Ascending aorta (tissue), 2 donors: ENCODE measurements at regions not wholly inside any gene's neighbourhood (a gene's known extent, or its start where the extent isn't known, plus 50 kb on each side); places are given as distances from the start of the nearest gene placed in this dataset.

Experiments used
- DNase-seq, 2 donors: peaks; one replicate each; pipeline ENCODE4 v3.0.0-alpha.2; 2019; ENCODE audit warnings: low spot score in 2 of 2
- H3K27ac ChIP-seq, 2 donors: fragments of 200-600 bp; sonication (generic); one replicate each; pipeline ENCODE4 v1.5.1; 2016 to 2017; ENCODE audit warnings: mild to moderate bottlenecking in 1 of 2
- H3K27me3 ChIP-seq: fragments of 200-600 bp; sonication (generic); one replicate; pipeline ENCODE4 v1.5.1; 2017
- H3K36me3 ChIP-seq, 2 donors: fragments of 200-600 bp; sonication (generic); one replicate each; pipeline ENCODE4 v1.5.1; 2016
- H3K4me1 ChIP-seq, 2 donors: fragments of 200-600 bp; sonication (generic); one replicate each; pipeline ENCODE4 v1.5.1; 2016 to 2017; ENCODE audit warnings: mild to moderate bottlenecking in 1 of 2
- H3K4me3 ChIP-seq, 2 donors: fragments of 200-600 bp; sonication (generic); one replicate each; pipeline ENCODE4 v1.5.1; 2016 to 2017; ENCODE audit warnings: mild to moderate bottlenecking in 1 of 2
- H3K9me3 ChIP-seq, 2 donors: fragments of 200-600 bp; sonication (generic); one replicate each; pipeline ENCODE4 v1.5.1; 2016
- intact Hi-C: fragments of 100-400 bp; cut with DNase I; formaldehyde crosslinking; loops from one replicate; pipeline ENCODE4 v1.15.1; 2023
- TF ChIP-seq, protein P1 (sequence below), 3 experiments: fragments of 200-600 bp in 2 of 3; fragments of 450-650 bp in 1 of 3; sonication (generic) in 2 of 3; IDR thresholded peaks; one replicate each; pipeline ENCODE4 v1.5.1; 2016 to 2019; ENCODE audit warnings: antibody characterized with exemption in 3 of 3, mild to moderate bottlenecking in 1 of 3, moderate library complexity in 1 of 3

DNA sequence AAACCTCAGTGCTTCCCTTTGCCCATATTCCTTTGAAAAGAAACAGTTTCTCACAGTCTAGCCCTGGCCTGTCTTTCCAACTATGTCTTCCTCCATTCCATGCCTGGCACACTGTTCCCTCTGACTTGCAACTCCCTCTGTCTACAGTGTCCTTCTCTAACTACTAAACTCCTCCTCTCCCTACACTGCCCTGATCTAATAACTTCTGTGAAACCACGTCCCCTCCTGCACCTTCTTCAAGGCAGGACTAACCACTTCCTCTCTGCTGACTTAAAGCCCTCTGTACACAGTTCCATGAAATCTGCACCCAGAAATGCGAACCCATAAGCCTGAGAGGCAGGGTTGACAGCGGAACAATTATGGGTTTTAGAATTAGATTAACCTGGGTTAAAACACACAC lies 62.2 kb upstream of the ATP1B1 start:
- intact Hi-C loops = no loop called here
- H3K27ac ChIP-seq = no peak overlapping the region
- H3K27me3 ChIP-seq = no peaks in the 10 kb centered on the region

DNA sequence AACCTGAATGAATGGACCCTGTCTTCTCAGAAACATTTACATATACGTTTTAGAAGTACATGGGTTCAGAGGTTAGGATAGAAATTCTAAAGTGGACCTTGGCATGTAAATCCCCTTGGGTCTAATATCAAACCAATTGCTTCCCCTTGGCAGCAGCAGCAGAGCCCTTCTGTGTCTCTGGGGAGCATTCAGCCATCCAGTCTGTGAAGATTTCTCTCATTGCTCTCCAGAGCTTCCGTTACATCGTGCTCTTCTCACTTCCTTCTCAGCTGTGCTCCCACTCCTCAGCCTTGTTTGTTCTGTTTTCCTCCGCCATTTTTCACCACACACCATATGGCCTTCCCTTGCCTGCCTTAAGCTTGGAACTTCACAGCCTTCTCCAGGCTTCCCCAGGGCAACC lies 61.5 kb upstream of the ATP1B1 start:
- Histone ChIP-seq H3K27me3 (no peaks in the 10 kb centered on the region), H3K4me3 (no peak overlapping the region), H3K4me1 (no peaks in the 10 kb centered on the region), H3K9me3 (no peaks in the 10 kb centered on the region), H3K36me3 (no peaks in the 10 kb centered on the region), H3K27ac (no peak overlapping the region)
- TF ChIP-seq, protein P1, sequence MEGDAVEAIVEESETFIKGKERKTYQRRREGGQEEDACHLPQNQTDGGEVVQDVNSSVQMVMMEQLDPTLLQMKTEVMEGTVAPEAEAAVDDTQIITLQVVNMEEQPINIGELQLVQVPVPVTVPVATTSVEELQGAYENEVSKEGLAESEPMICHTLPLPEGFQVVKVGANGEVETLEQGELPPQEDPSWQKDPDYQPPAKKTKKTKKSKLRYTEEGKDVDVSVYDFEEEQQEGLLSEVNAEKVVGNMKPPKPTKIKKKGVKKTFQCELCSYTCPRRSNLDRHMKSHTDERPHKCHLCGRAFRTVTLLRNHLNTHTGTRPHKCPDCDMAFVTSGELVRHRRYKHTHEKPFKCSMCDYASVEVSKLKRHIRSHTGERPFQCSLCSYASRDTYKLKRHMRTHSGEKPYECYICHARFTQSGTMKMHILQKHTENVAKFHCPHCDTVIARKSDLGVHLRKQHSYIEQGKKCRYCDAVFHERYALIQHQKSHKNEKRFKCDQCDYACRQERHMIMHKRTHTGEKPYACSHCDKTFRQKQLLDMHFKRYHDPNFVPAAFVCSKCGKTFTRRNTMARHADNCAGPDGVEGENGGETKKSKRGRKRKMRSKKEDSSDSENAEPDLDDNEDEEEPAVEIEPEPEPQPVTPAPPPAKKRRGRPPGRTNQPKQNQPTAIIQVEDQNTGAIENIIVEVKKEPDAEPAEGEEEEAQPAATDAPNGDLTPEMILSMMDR (IDR thresholded peaks at IDR 0.05) = no peak
- DNase-seq = no peak
- intact Hi-C loops = no loop called here

More for the DNA sequence above, 62.2 kb upstream of the ATP1B1 start:
- no peaks in the 10 kb centered on the region for H3K9me3 ChIP-seq
- H3K4me1 ChIP-seq = no peaks in the 10 kb centered on the region
- no peak for DNase-seq
- no peak overlapping the region for H3K4me3 ChIP-seq
- TF ChIP-seq, protein P1 (IDR thresholded peaks at IDR 0.05) = no peak
- H3K36me3 ChIP-seq = no peaks in the 10 kb centered on the region

DNA sequence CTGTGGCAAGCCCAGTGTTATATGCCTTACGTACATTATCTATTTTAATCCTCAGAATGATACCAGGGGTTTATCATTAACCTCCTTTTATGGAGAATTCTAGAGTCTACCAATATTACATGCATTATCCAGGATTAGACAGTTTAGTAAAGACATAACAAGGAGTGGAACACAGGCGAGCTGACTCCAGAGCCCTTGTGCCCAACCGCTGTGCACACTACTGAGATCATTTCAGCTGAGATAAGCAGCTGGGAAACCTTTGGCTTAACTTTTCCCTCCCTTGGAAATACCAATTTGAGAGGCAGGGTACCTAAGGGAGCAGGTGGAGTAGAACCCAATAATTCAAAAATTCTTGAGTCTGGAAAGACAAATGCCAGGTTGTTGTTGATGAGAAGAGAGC lies 59.8 kb upstream of the ATP1B1 start:
- intact Hi-C loops = no loop called here
- Histone ChIP-seq H3K4me3 (no peak overlapping the region), H3K4me1 (no peaks in the 10 kb centered on the region), H3K36me3 (no peaks in the 10 kb centered on the region), H3K27ac (no peak overlapping the region), H3K27me3 (no peaks in the 10 kb centered on the region), H3K9me3 (no peaks in the 10 kb centered on the region)
- TF ChIP-seq, protein P1 (IDR thresholded peaks at IDR 0.05) = no peak
- DNase-seq = no peak

DNA sequence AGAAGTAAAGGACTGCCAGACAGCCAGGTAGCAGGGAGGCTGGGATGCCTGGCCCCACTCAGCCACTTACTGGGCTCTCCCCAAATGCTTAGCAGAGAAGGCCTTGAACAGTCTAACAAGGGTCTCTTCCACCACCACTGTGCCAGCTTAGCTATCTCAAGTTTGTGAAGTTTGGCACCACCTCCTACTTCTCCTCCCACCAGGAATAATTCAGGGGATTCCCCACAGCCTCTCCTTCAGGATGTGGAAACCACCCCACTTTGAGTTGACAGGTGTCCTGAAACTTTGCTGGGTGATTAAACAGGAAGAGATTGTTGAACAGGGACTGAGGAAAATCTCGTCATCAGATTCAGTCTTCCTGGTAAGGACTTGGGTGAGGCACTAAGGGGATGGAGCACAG lies 59.4 kb upstream of the ATP1B1 start:
- DNase-seq = no peak
- Histone ChIP-seq H3K4me1 (no peaks in the 10 kb centered on the region), H3K27ac (no peak overlapping the region), H3K27me3 (no peaks in the 10 kb centered on the region), H3K9me3 (no peaks in the 10 kb centered on the region), H3K4me3 (no peak overlapping the region), H3K36me3 (no peaks in the 10 kb centered on the region)
- TF ChIP-seq, protein P1 (IDR thresholded peaks at IDR 0.05) = no peak
- intact Hi-C loops = no loop called here

DNA sequence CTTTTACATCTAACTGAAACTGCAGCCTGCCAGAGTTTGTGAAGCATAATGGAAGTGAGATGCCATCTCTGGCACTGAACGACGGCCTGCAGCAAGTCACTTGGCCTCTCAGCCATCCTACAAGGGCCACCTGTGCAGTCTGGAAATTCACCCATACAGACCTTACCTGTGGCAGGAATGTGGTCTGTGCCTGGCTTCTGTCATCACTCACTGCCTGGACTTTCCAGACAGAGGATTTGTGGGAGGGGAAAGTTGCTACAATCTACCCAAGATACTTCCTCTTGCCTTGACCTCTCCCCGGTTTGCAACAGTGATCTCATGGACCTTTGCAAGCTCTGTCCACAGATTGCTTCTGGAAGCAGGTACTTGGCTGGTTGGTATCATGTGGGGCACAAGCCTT lies 58.4 kb upstream of the ATP1B1 start:
- no peak overlapping the region for H3K4me3 ChIP-seq
- no peak for DNase-seq
- no peaks in the 10 kb centered on the region for H3K9me3 ChIP-seq
- no peaks in the 10 kb centered on the region for H3K27me3 ChIP-seq
- TF ChIP-seq, protein P1 (IDR thresholded peaks at IDR 0.05) = no peak
- no peak overlapping the region for H3K27ac ChIP-seq
- no peaks in the 10 kb centered on the region for H3K36me3 ChIP-seq
- no peaks in the 10 kb centered on the region for H3K4me1 ChIP-seq
- intact Hi-C loops = no loop called here

GRCh38 chr1:169049258-169049938 lies 57.1 kb upstream of the ATP1B1 start:
- TF ChIP-seq, protein P1 (IDR thresholded peaks at IDR 0.05) = no peak
- no peaks in the 10 kb centered on the region for H3K36me3 ChIP-seq

More at GRCh38 chr1:169049258-169049938, 57.1 kb upstream of the ATP1B1 start:
- H3K9me3 ChIP-seq = no peaks in the 10 kb centered on the region
- intact Hi-C loops = no loop called here
- H3K27ac ChIP-seq = no peak overlapping the region
- no peaks in the 10 kb centered on the region for H3K4me1 ChIP-seq
- no peaks in the 10 kb centered on the region for H3K27me3 ChIP-seq
- no peak overlapping the region for H3K4me3 ChIP-seq
- DNase-seq = no peak
